ENCODE measurements at regions not wholly inside any gene's neighbourhood (a gene's known extent, or its start where the extent isn't known, plus 50 kb on each side); places are given as distances from the start of the nearest gene placed in this dataset.
"Not testable (repeated sequence)": the region's sequence is repeated elsewhere in the genome, so short reads cannot be mapped to it uniquely, and the experiment has no call there.

DNA sequence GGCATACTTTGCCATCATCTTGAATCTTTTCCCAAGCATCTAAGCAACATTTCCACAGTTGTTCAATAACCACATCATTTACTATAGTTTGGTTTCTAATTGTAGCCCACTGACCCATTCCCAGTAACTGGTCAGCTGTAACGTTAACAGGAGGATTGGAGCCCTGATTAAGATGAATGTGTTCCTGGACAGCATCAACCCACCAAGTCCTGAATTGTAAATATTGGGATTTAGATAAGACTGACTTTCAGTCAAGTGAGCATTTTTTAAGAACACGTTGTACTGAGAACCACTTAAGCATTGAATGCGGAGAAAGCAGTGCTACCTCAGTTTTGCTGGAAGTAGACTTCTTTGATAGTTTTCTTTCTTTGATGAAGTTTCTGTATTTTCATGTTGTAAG lies 53.3 kb upstream of the ARL4D start:
- DNase-seq (ENCODE audit: low read depth): not testable (repeated sequence)

- no peak for DNase-seq (ENCODE audit: low read depth)
Measured at GRCh38 chr17:43344685-43345084, 54.1 kb upstream of the ARL4D start.

GRCh38 chr17:43342589-43342890 lies 56.3 kb upstream of the ARL4D start:
- DNase-seq (ENCODE audit: low read depth): no peak

GRCh38 chr17:43341715-43342588 lies 56.8 kb upstream of the ARL4D start:
- DNase-seq (ENCODE audit: low read depth): no peak

DNA sequence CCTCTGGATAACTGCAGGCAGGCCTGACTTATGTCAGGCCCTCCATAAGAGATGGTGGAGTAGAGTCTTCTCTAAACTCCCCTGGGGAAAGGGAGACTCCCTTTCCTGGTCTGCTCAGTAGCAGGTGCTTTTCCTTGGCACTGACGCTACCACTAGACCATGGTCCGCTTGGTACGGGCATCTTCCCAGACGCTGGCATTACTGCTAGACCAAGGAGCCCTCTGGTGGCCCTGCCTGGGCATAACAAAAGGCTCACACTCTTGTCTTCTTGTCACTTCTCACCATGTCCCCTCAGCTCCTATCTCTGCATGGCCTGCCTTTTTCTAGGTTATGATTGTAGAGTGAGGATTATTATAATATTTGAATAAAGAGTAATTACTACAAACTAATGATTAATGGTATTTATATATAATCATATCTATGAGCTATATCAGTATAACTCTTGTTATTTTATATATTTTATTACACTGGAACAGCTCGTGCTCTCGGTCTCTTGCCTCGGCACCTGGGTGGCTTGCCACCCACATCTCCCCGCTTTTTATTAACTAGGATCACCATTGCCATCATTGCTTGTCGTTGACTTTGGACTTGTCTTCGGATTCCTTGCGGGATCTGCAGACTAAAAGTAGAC lies 59.8 kb upstream of the ARL4D start:
- DNase-seq (ENCODE audit: low read depth): peak; percentile 52

DNA sequence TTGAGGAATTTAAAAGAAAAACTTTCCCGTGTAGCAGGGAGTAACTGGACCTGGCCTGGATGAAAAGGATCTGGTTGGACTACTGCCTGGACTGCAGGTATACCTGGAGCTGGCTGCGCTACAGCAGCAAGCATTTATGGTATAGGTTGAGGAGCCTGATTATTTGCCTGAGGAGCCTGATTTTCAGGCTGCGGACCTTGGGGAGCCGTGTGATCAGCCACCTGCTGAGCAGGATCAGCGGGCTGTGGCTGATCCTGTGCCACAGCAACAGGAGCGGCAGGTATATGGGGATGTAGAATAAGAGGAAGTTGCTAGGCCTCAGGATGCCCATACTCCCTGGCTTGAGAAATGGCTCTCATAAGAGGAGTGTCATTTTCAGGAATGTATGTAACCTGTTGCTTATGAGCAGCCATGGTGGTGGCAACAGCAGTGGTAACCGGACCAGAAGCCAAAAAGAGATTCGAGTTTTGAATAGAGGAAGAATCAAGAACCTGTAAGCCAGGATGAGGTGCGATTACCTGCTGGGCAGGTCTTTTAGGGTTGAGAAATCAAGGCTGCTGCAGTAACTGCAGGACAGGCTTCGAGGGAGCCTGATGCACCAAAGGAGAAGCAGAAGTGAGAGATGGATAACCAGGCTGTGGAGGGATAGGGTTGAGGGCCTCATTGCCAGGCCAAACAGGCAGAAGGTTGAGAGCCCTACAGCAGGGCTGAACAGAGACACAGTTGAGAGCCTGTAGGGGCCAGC lies 60.9 kb upstream of the ARL4D start:
- DNase-seq (ENCODE audit: low read depth): no peak

DNA sequence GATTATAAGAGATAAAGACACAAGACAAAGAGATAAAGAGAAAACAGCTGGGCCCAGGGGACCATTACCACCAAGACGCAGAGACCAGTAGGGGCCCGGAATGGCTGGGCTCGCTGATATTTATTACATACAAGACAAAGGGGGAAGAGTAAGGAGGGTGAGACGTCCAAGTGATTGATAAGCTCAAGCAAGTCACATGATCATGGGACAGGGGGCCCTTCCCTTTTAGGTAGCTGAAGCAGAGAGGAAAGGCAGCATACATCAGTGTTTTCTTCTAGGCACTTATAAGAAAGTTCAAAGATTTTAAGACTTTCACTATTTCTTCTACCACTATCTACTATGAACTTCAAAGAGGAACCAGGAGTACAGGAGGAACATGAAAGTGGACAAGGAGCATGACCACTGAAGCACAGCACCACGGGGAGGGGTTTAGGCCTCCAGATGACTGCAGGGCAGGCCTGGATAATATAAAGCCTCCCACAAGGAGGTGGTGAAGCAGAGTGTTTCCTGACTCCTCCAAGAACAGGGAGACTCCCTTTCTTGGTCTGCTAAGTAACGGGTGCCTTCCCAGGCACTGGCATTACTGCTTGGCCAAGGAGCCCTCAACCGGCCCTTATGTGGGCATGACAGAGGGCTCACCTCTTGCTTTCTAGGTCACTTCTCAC lies 63.9 kb upstream of the ARL4D start:
- no peak for DNase-seq (ENCODE audit: low read depth)

DNA sequence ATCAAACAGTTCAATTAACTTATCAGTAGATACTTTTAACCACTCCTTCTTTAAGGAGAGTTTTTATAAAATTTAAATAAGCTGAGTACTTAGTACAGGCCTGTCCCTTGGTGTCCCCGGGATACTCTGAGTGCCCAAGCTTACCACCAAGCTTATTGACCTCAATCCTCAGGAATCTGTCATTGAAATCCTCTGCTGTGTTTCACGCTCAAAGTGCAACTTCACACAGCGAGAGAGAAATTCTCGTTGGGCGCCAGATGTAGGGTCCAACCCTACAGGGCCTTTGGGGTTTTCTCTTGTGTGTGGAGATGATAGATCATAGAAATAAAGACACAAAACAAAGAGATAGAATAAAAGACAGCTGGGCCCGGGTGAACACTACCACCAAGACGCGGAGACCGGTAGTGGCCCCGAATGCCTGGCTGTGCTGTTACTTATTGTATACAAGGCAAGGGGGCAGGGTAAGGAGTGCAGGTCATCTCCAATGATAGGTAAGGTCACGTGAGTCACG lies 65.3 kb upstream of the ARL4D start:
- DNase-seq (ENCODE audit: low read depth): no peak

DNA sequence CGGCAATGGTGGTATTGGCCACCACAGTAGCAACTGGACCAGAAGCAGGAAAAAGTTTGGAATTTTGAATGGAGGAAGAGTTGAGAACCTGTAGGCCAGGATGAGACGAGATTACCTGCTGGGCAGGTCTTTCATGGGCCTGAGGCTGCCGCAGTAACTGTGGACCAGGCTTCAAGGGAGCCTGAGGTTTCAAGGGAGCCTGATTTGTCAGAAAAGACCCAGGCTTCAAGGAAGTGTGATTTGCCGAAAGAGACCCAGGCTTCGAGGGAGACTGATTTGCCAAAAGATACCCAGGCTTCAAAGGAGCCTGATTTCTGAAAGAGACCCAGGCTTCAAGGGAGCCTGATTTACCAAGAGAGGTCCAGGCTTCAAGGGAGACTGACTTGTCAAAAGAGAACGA lies 66.6 kb upstream of the ARL4D start:
- DNase-seq (ENCODE audit: low read depth): no peak

DNA sequence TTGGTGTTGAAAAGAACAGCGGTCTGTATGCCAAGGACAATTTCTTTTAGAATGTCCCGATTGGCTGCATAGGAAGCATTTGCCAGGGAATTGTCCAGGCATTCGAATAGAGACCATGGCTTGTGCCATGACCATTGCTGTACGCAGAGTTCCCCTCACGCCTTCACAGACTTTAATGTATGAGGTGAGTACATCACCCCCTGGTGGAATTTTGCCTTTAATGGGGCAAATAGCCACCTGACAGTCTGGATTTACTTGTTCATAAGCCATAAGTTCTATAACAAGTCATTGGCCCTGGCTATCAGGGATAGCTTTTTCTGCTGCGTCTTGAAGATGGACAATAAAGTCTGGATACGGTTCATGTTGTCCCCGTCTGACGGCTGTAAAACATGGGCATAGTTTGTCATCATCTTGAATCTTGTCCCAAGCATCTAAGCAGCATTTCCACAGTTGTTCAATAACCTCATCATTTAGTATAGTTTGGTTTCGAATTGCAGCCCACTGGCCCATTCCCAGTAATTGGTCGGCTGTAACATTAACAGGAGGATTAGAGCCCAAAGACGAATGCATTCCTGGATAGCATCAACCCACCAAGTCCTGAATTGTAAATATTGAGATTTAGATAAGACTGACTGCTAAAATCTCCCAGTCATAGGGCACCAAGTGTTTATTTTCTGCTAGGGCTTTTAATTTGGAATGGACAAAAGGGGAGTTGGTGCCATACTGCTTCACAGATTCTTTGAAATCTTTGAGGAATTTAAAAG lies 67.7 kb upstream of the ARL4D start:
- DNase-seq (ENCODE audit: low read depth): no peak

GRCh38 chr17:43329183-43329582 lies 69.6 kb upstream of the ARL4D start:
- no peak for DNase-seq (ENCODE audit: low read depth)

DNA sequence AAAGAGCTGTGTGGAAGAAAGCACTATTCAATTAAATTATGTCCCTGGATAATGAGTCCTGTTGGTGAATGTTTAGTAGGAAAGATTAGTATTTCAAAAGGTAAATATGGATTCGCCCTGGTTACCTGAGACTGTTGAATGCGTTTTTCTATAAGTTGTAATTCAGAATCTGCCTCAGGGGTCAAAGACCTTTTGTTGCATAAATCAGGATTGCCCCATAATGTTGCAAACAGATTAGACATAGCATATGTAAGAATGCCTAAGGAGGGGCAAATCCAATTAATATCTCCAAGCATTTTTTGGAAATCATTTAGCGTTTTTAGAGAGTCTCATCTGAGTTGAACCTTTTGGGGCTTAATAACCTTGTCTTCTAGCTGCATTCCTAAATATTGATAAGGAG lies 70.1 kb upstream of the ARL4D start:
- no peak for DNase-seq (ENCODE audit: low read depth)

DNA sequence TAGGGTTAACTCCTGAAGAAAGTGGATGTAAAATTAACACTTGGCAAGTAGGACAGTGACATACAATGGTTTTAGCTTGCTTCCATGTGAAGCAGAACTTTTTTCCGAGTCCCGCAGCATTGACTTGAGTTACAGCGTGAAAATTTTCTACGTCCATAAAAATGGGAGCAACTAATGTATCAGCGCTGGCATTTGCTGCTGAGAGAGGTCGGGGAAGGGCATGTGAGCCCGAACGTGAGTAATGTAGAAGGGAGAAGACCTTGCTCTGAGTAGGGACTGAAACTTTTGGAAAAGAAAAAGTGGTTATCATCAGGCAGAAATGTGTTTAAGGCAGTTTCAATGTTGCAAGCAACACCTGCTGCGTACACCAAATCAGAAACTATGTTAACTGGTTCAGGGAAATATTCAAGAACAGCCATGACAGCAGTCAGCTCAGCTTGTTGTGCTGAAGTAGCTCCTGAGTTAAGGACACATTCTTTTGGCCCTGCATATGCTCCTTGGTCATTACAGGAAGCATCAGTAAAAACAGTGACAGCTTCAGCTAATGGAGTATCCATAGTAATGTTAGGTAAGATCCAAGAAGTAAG lies 70.9 kb upstream of the ARL4D start:
- DNase-seq (ENCODE audit: low read depth): no peak

DNA sequence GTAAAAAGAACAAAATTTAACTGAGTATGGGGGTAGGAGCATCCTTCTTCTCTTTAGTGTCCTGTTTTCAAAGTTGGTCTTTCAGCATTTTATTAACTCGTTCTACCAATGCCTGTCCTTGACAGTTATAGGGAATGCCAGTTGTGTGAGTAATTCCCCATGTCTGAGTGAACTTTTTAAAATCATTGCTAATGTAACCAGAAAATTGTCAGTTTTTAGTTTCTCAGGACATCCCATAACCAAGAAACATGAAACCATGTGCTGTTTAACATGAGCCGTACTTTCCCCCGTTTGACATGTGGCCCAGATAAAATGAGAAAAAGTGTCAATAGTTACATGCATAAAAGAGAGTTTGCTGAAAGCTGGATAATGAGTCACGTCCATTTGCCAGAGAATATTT lies 71.4 kb upstream of the ARL4D start:
- no peak for DNase-seq (ENCODE audit: low read depth)

GRCh38 chr17:43326490-43327275 lies 72.1 kb upstream of the ARL4D start:
- no peak for DNase-seq (ENCODE audit: low read depth)

DNA sequence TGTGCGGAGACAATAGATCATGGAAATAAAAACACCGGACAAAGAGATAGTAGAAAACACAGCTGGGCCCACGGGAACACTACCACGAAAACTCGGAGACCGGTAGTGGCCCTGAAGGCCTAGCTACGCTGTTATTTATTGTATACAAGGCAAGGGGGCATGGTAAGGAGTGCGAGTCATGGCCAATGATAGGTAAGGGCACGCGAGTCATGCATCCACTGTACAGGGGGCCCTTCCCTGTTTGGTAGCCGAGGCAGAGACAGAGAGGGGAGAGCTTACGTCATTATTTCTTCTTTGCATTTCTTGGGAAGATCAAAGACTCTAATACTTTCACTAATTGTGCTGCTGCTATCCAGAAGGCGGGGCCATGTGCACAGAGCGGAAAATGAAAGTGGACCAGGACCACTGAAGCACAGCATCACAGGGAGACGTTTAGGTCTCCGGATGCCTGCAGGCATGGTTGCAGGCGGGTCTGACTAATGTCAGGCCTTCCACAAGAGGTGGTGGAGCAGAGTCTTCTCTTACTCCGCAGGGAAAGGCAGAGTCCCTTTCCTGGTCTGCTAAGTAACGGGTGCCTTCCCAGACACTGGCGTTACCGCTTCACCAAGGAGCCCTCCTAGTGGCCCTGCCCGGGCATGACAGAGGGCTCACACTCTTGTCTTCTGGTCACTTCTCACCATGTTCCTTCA lies 74.4 kb upstream of the ARL4D start:
- no peak for DNase-seq (ENCODE audit: low read depth)

DNA sequence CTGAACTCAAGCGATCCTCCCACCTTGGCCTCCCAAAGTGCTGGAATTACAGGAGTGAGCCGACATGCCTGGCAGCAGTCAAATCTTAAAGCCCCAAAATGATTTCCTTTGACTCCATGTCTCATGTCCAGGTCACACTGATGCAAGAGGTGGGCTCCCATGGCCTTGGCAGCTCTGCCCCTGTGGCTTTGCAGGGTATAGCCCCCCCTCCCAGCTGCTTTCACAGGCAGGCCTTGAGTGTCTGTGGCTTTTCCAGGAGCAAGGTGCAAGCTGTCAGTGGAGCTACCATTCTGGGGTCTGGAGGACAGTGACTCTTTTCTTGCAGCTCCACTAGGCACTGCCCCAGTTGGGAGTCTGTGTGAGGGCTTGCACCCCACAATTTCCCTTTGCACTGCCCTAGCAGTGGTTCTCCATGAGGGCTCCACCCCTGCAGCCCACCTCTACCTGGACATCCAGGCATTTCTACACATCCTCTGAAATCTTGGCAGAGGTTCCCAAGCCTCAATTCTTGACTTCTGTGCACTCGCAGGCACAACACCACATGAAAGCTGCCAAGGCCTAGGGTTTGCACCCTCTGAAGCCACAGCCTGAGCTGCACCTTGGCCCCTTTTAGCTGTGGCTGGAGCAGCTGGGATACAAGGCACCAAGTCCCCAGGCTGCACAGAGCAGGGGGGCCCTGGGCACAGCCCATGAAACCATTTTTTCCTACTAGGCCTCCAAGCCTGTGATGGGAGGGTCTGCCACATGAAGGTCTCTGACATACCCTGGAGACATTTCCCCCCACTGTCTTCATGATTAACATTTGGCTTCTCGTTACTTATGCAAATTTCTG lies 79.3 kb upstream of the ARL4D start:
- DNase-seq (ENCODE audit: low read depth): no peak

DNA sequence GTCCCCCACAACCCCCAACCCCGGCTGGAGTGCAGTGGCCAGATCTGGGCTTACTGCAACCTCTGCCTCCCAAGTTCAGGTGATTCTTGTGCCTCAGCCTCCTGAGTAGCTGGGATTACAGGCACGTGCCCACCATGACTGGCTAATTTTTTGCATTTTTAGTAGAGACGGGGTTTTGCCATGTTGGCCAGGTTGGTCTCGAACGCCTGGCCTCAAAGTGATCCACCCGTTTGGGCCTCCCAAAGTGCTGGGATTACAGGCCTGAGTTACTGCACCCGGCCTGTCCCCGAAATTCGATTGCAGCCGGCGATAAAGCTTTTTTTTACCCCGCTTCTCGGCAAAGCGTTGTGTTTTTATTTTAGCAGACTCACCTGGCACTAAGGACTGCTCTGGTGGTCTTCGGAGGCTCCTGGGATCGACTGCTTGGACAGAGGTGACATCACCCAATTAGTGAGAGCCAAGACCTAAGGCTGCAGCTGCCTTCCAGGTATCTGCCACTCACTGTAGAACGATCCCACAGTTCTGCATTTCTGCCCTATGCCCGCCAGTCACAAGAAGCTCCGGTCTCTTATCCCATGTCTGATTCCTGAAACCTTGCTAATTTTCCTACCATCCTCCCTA lies 82.2 kb upstream of the ARL4D start:
- no peak for DNase-seq (ENCODE audit: low read depth)

All from activated T-cell treated with anti-CD3 and anti-CD28 coated beads for 48 hours (primary cell).